ENCODE measurements at regions not wholly inside any gene's neighbourhood (a gene's known extent, or its start where the extent isn't known, plus 50 kb on each side); places are given as distances from the start of the nearest gene placed in this dataset.
"Not testable (repeated sequence)": the region's sequence is repeated elsewhere in the genome, so short reads cannot be mapped to it uniquely, and the experiment has no call there.

- intact Hi-C loops (cut with micrococcal nuclease; ENCODE audit: unreplicated experiment); H3K9me3 ChIP-seq (ENCODE audit: low read length); FAIRE-seq; CTCF ChIA-PET (ENCODE audit: low intra/inter-chr PET ratio, low total read pairs); in situ Hi-C loops (cut with HindIII; ENCODE audit: extremely low pct_ligation_motif_present, low pct_unique_long_range_greater_than_20kb); H3K27me3 ChIP-seq (ENCODE audit: control insufficient read depth in 1 of 2, insufficient read depth in 2 of 2, low read length in 2 of 2); H3K79me2 ChIP-seq (ENCODE audit: insufficient read depth, low read length); H3K36me3 ChIP-seq (replicated peaks in 1 of 2; ENCODE audit: control insufficient read depth in 1 of 2, insufficient read depth in 2 of 2, low read length in 2 of 2); DNase-seq (ENCODE audit: low spot score); H3K4me2 ChIP-seq (ENCODE audit: low read depth, low read length); H2AFZ ChIP-seq (ENCODE audit: low read length); H3K9ac ChIP-seq (ENCODE audit: insufficient read depth, low read depth, low read length); H3K4me3 ChIP-seq (replicated peaks in 1 of 3; ENCODE audit: insufficient read depth in 1 of 3, low read depth in 2 of 3, low read length in 3 of 3); H3K27ac ChIP-seq (ENCODE audit: extremely low read length, insufficient read depth, low read length); POLR2A ChIA-PET; H4K20me1 ChIP-seq (ENCODE audit: insufficient read depth, low read length): not testable (repeated sequence)
- peak; percentile 32; the same call in 1 of the 2 replicates for TF ChIP-seq ZNF687 (CRISPR knock-in tag; IDR thresholded peaks at IDR 0.05)
- BruUV-seq (replicated peaks), result TSS peak; percentile 79
- peaks cover 29% of the 10 kb centered on the region for H3K4me1 ChIP-seq (ENCODE audit: insufficient read depth, low read length)
- WGBS (ENCODE audit: low lambda C conversion rate), result 78% methylated on average over 5 of the region's 12 CpGs
- ATAC-seq, result peak; percentile 61
These were observed 175.0 kb upstream of the PLGLB2 start for GRCh38 chr2:87572906-87573305.

GRCh38 chr2:87573386-87574192, 174.3 kb upstream of the PLGLB2 start:
- H3K36me3 ChIP-seq (replicated peaks in 1 of 2; ENCODE audit: control insufficient read depth in 1 of 2, insufficient read depth in 2 of 2, low read length in 2 of 2); in situ Hi-C loops (cut with HindIII; ENCODE audit: extremely low pct_ligation_motif_present, low pct_unique_long_range_greater_than_20kb); H3K27me3 ChIP-seq (ENCODE audit: control insufficient read depth in 1 of 2, insufficient read depth in 2 of 2, low read length in 2 of 2); BruUV-seq (replicated peaks); intact Hi-C loops (cut with micrococcal nuclease; ENCODE audit: unreplicated experiment); H3K9ac ChIP-seq (ENCODE audit: insufficient read depth, low read depth, low read length); H3K79me2 ChIP-seq (ENCODE audit: insufficient read depth, low read length); CTCF ChIA-PET (ENCODE audit: low intra/inter-chr PET ratio, low total read pairs); POLR2A ChIA-PET; H3K9me3 ChIP-seq (ENCODE audit: low read length); H2AFZ ChIP-seq (ENCODE audit: low read length); H3K4me3 ChIP-seq (replicated peaks in 1 of 3; ENCODE audit: insufficient read depth in 1 of 3, low read depth in 2 of 3, low read length in 3 of 3); H4K20me1 ChIP-seq (ENCODE audit: insufficient read depth, low read length); H3K27ac ChIP-seq (ENCODE audit: extremely low read length, insufficient read depth, low read length): not testable (repeated sequence)
- Histone ChIP-seq H3K4me1 (ENCODE audit: insufficient read depth, low read length) (peaks cover 29% of the 10 kb centered on the region), H3K4me2 (ENCODE audit: low read depth, low read length) (0 out of 2 replicates have a peak overlapping the region, but pooled peaks have one; percentile 39)
- ATAC-seq (peak; percentile 66), DNase-seq (ENCODE audit: low spot score) (peak; percentile 16), FAIRE-seq (peak; percentile 93)
- no CpG with 5 or more reads among the region's 14 CpGs for WGBS (ENCODE audit: low lambda C conversion rate)

- H3K4me1 ChIP-seq (ENCODE audit: insufficient read depth, low read length), result peaks cover 29% of the 10 kb centered on the region
- POLR2A ChIA-PET; BruUV-seq (replicated peaks); H2AFZ ChIP-seq (ENCODE audit: low read length); H3K4me3 ChIP-seq (replicated peaks in 1 of 3; ENCODE audit: insufficient read depth in 1 of 3, low read depth in 2 of 3, low read length in 3 of 3); H3K27me3 ChIP-seq (ENCODE audit: control insufficient read depth in 1 of 2, insufficient read depth in 2 of 2, low read length in 2 of 2); in situ Hi-C loops (cut with HindIII; ENCODE audit: extremely low pct_ligation_motif_present, low pct_unique_long_range_greater_than_20kb); H3K9ac ChIP-seq (ENCODE audit: insufficient read depth, low read depth, low read length); H4K20me1 ChIP-seq (ENCODE audit: insufficient read depth, low read length); H3K79me2 ChIP-seq (ENCODE audit: insufficient read depth, low read length); H3K9me3 ChIP-seq (ENCODE audit: low read length); DNase-seq (ENCODE audit: low spot score); ATAC-seq; intact Hi-C loops (cut with micrococcal nuclease; ENCODE audit: unreplicated experiment); H3K27ac ChIP-seq (ENCODE audit: extremely low read length, insufficient read depth, low read length); H3K36me3 ChIP-seq (replicated peaks in 1 of 2; ENCODE audit: control insufficient read depth in 1 of 2, insufficient read depth in 2 of 2, low read length in 2 of 2); CTCF ChIA-PET (ENCODE audit: low intra/inter-chr PET ratio, low total read pairs): not testable (repeated sequence)
- 71% methylated on average over 3 of the region's 10 CpGs for WGBS (ENCODE audit: low lambda C conversion rate)
- peak; percentile 46 for FAIRE-seq
- peak overlapping the region; percentile 39; the same call in 1 of the 2 replicates for H3K4me2 ChIP-seq (ENCODE audit: low read depth, low read length)
These were observed 173.4 kb upstream of the PLGLB2 start for GRCh38 chr2:87574193-87575119.
